HG03025 (cell line): ENCODE measurements at regions not wholly inside any gene's neighbourhood (a gene's known extent, or its start where the extent isn't known, plus 50 kb on each side); places are given as distances from the start of the nearest gene placed in this dataset.

ENCODE experiments used
- ATAC-seq: cut with Tn5 transposase; IDR thresholded peaks from one replicate; pipeline ENCODE4 v1.9.1; 2021; ENCODE audit warnings: mild to moderate bottlenecking, moderate library complexity; ENCODE audit not compliant: unreplicated experiment, low FRiP score

GRCh38 chr6:19434065-19434464, 403.1 kb upstream of the ID4 start:
- ATAC-seq, result no peak

- ATAC-seq, result no peak
These were observed 401.4 kb upstream of the ID4 start for GRCh38 chr6:19435755-19436154.

- ATAC-seq, result no peak
These were observed 398.4 kb upstream of the ID4 start for GRCh38 chr6:19438566-19439353.

- no peak for ATAC-seq
These were observed 396.6 kb upstream of the ID4 start for GRCh38 chr6:19440531-19440930.

GRCh38 chr6:19443411-19443810, 393.8 kb upstream of the ID4 start:
- ATAC-seq, result no peak

DNA sequence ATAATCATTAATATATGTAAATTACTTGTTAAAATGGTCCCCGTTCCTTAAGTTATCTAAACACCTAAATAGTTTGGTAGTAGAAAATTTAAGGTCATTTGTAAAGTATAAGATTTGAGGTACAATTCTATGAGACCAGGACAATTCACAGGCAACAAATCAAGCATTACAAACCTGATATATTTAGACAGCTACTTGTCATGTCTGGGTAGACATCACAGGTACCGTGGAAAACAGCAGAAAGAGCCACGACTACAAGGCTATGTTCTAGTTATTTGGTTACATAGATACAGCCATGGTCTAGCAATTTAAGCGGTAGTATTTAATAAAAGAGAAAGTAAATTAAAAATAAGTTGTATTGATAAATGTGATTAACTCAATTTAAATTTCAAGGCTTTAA, 393.1 kb upstream of the ID4 start:
- no peak for ATAC-seq

- ATAC-seq, result no peak
These were observed 392.7 kb upstream of the ID4 start for GRCh38 chr6:19444481-19444880.

GRCh38 chr6:19446570-19446969, 390.6 kb upstream of the ID4 start:
- ATAC-seq, result no peak

DNA sequence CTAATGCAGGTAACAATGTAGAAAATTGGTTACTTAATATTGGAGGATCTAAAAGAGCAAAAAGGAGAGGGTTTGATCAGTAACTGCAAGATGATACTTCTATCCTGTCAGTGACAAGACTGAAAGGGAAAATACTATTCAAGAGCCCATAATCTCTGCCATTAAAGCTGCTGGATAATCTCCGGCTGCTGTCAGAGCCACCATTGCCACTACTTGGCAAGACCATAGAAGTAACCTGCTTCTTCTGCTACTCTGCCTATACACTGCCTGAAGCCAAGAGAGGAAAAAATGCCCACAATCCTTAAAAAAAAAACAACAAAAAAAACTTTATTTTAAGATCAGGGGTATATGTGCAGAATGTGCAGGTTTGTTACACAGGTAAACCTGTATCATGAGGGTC, 386.5 kb upstream of the ID4 start:
- ATAC-seq, result no peak

GRCh38 chr6:19452495-19452894, 384.7 kb upstream of the ID4 start:
- ATAC-seq, result no peak

DNA sequence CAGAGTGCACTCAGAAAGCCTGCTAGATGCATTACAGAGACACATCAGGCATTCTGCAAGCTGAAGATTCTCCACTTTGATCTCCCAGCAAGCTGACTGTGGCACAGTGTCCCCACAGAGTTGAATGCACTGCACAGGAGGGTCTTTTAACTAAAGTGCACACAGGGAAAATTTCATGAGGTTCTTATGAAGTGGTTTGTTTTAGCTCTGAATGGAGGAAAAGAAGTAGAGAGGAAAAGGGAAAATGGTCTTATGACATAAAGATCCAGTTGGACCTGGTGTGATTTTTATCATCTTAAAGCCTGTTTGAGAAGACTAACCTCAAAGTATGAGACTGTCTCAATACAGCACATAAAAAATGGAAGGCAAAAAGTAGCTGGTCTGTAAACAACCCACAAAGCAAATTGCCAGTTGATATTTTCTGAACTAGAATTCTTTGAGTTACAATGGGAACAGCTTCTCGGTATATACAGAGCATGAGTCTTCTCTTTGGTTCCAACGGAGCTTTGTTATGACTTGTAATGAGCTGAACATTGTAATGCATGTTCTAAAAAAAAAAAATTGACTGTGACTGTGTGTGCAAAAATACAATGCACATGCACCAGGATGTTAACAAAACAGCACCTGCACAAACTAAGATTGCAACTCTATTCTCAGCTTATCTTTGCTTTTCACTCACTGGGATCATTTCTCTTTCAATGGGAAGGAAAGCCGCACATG, 383.0 kb upstream of the ID4 start:
- no peak for ATAC-seq

- no peak for ATAC-seq
These were observed 382.3 kb upstream of the ID4 start for GRCh38 chr6:19454721-19455392.

DNA sequence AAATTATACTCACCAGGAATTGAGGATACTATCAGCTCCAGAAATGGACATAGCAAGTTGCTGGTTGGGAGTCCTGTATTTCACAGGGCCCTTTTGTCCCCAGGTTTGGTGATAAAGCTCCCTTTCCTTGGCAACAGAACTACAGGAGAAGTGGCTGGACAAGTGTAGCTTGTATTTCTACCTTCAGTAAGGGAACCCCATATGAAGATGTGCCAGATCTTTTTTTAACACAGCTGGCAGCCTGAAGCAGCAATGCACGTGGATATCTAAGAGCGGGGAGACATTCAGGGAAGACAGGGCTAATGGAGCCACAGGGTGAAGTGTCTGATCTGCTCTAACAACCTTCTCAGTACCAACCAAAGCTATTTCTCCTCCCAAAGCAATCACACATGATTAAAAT, 373.9 kb upstream of the ID4 start:
- no peak for ATAC-seq

DNA sequence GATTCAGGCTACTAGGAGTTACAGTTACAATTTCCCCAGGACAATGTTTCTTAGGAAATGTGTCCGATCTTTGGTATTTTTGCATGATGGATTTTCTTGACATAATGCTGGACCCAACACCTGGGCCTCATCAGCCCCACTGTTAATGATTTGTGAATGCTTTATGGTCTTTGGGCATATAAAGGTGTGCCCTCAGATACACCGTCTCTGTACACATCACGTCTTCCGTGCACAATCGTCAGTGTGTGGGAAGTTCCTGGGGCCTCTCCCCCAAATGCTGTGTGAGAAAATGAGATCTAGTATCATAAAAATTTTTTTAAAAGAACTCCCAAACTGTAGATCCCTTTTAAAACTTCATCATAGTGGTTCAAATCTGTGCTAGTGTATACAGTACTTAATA, 373.2 kb upstream of the ID4 start:
- ATAC-seq, result no peak

DNA sequence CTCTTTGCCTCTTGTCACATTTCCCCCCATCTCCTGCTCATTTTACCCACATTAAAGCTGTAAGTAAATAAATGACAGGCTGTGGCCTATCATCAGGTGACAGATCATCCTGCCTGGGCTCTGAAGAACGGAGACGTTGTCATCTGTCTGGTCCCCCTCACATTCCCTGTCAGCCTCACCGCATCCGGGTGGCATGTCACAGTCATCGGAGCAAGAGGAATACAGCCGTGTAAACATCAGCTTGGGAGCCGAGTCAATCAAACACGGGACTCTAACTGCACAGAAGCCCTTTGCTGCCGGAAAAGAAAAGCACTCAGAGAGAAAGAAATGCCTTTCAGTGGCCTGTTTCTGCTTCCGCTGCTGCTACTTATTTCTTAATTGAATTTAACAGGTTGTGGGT, 371.9 kb upstream of the ID4 start:
- no peak for ATAC-seq

GRCh38 chr6:19465760-19466159, 371.4 kb upstream of the ID4 start:
- ATAC-seq, result no peak

- ATAC-seq, result no peak
These were observed 366.8 kb upstream of the ID4 start for GRCh38 chr6:19470333-19470732.

DNA sequence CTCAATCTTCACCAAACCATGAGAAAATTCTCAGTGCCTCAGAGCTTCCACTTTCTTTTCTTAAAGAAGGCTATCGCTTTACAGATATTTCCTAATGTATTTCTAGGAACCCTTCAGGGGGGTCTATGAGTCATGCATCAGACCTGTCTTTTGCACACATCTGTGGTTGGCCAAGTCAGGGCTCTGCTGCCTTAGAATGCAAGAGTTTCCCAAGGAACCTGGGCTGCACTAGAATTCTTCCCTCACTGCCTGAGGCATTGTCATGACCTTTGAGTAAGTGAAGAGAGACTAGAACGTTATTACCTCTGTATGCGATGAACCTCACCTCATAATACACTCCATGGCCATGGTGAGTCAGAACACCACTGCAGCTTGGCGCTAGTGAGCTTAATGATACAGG, 365.0 kb upstream of the ID4 start:
- ATAC-seq, result no peak

GRCh38 chr6:19472850-19473249, 364.3 kb upstream of the ID4 start:
- ATAC-seq, result no peak

- ATAC-seq, result no peak
These were observed 359.6 kb upstream of the ID4 start for GRCh38 chr6:19477563-19477962.

- no peak for ATAC-seq
These were observed 358.9 kb upstream of the ID4 start for GRCh38 chr6:19478273-19478672.

GRCh38 chr6:19478992-19479391, 358.2 kb upstream of the ID4 start:
- no peak for ATAC-seq
